Brain microvascular endothelial cell (primary cell): ENCODE measurements at regions not wholly inside any gene's neighbourhood (a gene's known extent, or its start where the extent isn't known, plus 50 kb on each side); places are given as distances from the start of the nearest gene placed in this dataset.

Experiments
- DNase-seq: peaks from one replicate; pipeline ENCODE4 v3.0.0-alpha.2; 2020
- H3K27ac ChIP-seq: fragments of 250-450 bp; sonication (Bioruptor Pico); 2 replicates; pipeline ENCODE4 v1.5.1; 2020; ENCODE audit warnings: mild to moderate bottlenecking, moderate library complexity
- H3K27me3 ChIP-seq: fragments of 250-450 bp; sonication (Bioruptor Pico); replicated peaks from 2 replicates; pipeline ENCODE4 v1.5.1; 2020; ENCODE audit warnings: mild to moderate bottlenecking
- H3K36me3 ChIP-seq: fragments of 250-450 bp; sonication (Bioruptor Pico); replicated peaks from 2 replicates; pipeline ENCODE4 v1.5.1; 2020; ENCODE audit warnings: mild to moderate bottlenecking
- H3K4me3 ChIP-seq: 2 replicates; pipeline ENCODE4 v1.5.1; 2011; ENCODE audit warnings: low read depth, mild to moderate bottlenecking, control low read depth, low read length, moderate library complexity
- in situ Hi-C: cut with HindIII; loops from 2 replicates; pipeline ENCODE4 v1.10.0; 2017; ENCODE audit warnings: low sequenced_read_pairs, low pct_ligation_motif_present
- TF ChIP-seq, protein P1 (sequence below): IDR thresholded peaks from 2 replicates; pipeline ENCODE4 v1.5.1; 2011; ENCODE audit warnings: low read depth, mild to moderate bottlenecking, moderate library complexity, low read length, control low read depth, inconsistent platforms; ENCODE audit errors: missing control alignments

DNA sequence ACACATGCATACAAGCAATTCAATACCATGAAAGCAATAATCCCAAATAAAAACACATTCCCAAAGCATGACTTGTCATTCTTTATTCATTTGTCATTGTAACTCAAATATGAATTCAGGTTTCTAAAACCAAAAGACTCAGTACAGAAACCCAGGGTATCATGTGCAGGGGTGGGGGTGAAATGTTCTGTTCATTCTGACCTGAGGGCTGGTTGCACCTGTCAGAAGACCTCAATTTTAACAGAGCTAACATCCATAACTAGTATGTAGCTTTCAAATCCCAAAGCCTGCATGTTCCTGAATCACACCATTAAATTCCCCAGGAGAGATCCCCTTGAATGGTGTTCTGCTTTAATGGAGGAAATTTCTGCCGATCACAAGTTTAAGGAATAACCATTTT lies 738.7 kb downstream of the MCTP2 start:
- H3K27ac ChIP-seq = no peak overlapping the region
- in situ Hi-C loops = no loop called here
- no peaks in the 10 kb centered on the region for H3K36me3 ChIP-seq
- TF ChIP-seq, protein P1, sequence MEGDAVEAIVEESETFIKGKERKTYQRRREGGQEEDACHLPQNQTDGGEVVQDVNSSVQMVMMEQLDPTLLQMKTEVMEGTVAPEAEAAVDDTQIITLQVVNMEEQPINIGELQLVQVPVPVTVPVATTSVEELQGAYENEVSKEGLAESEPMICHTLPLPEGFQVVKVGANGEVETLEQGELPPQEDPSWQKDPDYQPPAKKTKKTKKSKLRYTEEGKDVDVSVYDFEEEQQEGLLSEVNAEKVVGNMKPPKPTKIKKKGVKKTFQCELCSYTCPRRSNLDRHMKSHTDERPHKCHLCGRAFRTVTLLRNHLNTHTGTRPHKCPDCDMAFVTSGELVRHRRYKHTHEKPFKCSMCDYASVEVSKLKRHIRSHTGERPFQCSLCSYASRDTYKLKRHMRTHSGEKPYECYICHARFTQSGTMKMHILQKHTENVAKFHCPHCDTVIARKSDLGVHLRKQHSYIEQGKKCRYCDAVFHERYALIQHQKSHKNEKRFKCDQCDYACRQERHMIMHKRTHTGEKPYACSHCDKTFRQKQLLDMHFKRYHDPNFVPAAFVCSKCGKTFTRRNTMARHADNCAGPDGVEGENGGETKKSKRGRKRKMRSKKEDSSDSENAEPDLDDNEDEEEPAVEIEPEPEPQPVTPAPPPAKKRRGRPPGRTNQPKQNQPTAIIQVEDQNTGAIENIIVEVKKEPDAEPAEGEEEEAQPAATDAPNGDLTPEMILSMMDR = no peak
- no peak overlapping the region for H3K4me3 ChIP-seq
- DNase-seq = no peak
- no peaks in the 10 kb centered on the region for H3K27me3 ChIP-seq

DNA sequence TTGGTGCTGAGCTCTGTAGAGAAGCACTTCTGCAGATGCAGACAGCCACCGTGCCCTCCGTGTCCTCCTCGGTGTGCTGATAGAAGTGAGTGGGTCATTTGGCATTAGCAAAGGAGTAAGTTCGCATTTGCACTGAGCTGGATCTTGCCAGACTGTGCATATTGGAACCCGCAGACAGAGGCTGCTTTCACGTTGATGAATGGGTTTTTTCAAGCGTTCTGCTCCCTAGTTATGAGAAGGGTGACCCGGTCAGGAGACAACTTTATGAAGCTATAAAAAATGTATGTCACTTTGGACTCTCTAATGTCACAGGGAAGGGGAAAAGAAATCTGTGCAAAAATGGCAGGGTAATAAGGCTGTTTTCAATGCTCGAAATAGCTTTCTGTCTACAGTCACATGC lies 739.4 kb downstream of the MCTP2 start:
- TF ChIP-seq, protein P1 = no peak
- Histone ChIP-seq H3K36me3 (no peaks in the 10 kb centered on the region), H3K4me3 (no peak overlapping the region), H3K27me3 (no peaks in the 10 kb centered on the region), H3K27ac (no peak overlapping the region)
- in situ Hi-C loops = no loop called here
- no peak for DNase-seq

DNA sequence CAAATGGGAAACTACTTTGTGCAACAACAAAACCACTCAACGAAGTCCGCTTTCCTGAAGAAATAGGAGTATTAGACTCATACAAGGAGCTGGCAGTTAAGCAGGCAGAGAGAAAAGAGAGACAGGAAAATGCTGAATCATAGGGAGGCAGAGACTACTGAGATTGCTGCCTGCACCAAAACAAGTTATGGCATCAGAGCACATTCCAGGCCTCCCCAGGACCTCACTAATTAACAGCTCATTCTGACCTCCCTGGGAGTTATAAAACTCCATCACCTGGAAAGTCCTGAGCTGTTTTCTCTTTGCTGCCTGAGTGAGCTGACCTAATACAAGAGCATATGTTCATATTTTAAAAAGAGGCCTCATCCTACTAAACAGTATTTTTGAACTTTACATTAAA lies 741.0 kb downstream of the MCTP2 start:
- Histone ChIP-seq H3K27me3 (no peaks in the 10 kb centered on the region), H3K4me3 (no peak overlapping the region), H3K27ac (no peak overlapping the region), H3K36me3 (no peaks in the 10 kb centered on the region)
- TF ChIP-seq, protein P1 = no peak
- DNase-seq = peak; percentile 3
- in situ Hi-C loops = no loop called here

DNA sequence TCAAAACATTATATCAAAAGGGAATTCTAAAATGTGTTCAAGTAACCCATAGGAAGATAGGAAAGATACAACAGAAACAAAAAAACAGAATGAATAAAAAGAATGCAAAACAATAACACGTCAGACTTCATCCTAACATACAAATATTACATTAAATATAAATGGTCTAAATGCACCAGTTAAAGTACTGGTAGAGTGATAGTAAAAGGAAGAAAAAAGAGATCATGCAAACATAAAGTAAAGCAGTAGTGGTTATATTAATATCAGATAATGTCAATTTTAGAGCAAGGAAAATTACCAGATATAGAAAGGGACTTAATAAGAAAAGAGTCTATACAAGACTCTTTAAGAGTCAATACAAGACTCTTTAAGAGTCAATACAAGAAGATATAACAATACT lies 755.7 kb downstream of the MCTP2 start:
- Histone ChIP-seq H3K27me3 (no peaks in the 10 kb centered on the region), H3K4me3 (no peak overlapping the region), H3K36me3 (no peaks in the 10 kb centered on the region), H3K27ac (no peak overlapping the region)
- in situ Hi-C loops = no loop called here
- TF ChIP-seq, protein P1 = no peak
- DNase-seq = no peak

DNA sequence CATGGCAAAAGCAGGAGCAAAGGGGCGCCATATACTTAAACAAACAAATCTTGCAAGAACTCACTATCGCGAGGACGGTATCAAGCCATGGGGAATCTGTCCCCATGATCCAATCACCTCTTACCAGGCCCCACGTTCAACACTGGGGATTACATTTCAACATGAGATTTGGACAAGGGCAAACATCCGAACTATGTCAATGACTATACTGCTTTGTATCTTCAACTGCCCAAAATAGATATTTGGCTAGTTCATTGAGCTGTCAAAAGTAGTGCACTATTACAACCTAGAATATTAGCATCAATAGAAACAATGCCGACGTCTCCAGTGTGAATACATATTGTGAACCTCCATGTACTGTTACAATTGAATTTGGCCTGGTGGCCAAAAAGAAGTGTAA lies 760.4 kb downstream of the MCTP2 start:
- Histone ChIP-seq H3K27ac (no peak overlapping the region), H3K4me3 (no peak overlapping the region), H3K27me3 (no peaks in the 10 kb centered on the region), H3K36me3 (no peaks in the 10 kb centered on the region)
- in situ Hi-C loops = no loop called here
- no peak for DNase-seq
- TF ChIP-seq, protein P1 = no peak

DNA sequence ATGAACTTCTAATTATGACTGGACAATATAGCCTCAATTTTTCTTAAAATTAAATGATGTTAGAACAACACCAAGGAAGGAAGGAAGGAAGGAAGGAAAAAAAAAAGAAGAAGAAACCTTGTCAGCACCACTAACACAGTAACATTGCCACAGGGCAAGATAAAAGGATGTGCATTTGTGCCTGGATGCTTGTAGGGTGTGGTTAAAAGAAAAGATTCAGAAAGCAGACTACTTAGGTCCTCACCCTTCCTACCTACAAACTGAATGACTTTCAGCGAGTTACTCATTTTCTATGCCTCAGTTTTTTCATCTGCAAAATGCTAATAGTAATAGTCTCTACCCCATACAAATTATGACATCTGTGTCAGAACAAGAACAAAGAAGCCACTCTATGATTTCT lies 778.3 kb downstream of the MCTP2 start:
- Histone ChIP-seq H3K36me3 (no peaks in the 10 kb centered on the region), H3K4me3 (no peak overlapping the region), H3K27me3 (no peaks in the 10 kb centered on the region), H3K27ac (no peak overlapping the region)
- TF ChIP-seq, protein P1 = no peak
- in situ Hi-C loops = no loop called here
- DNase-seq = no peak
